ENCODE measurements at regions not wholly inside any gene's neighbourhood (a gene's known extent, or its start where the extent isn't known, plus 50 kb on each side); places are given as distances from the start of the nearest gene placed in this dataset.
"Not testable (repeated sequence)": the region's sequence is repeated elsewhere in the genome, so short reads cannot be mapped to it uniquely, and the experiment has no call there.

DNA sequence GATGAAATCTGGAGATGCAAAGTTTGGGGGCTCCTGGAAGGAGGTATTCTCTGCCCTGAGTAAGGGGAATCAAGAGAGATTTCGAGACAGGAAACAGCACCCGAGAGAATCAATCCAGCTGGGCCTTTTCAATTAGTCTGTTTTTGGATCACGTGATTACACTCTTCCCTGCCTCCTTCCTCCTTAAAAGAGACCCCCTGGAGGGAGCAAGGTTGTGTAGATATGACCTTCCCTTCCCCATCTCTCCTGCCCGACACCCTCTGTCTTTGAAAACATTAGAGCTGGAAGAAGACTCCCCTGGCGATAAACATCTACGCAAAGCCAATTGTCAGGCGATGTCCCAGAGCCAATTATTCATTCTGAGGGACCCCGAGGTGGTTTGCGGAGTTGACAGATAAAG lies 407.9 kb downstream of the MIAT start:
- Histone ChIP-seq H3K36me3 (ENCODE audit: control insufficient read depth in 2 of 2, insufficient read depth in 2 of 2, low read length in 2 of 2) (no peaks in the 10 kb centered on the region), H3K27me3 (ENCODE audit: control insufficient read depth in 1 of 2, insufficient read depth in 2 of 2, low read length in 2 of 2) (peaks cover 0 to 3% of the 10 kb centered on the region in 2 donors), H3K4me1 (ENCODE audit: control insufficient read depth, insufficient read depth, low read length) (no peaks in the 10 kb centered on the region), H3K9me3 (ENCODE audit: control insufficient read depth in 2 of 2, low read length in 2 of 2) (no peaks in the 10 kb centered on the region), H3K27ac (ENCODE audit: low read length) (no peak overlapping the region), H3K9ac (ENCODE audit: low read length in 2 of 2) (no peak overlapping the region), H3K4me3 (ENCODE audit: low read length in 2 of 2) (no peak overlapping the region)

DNA sequence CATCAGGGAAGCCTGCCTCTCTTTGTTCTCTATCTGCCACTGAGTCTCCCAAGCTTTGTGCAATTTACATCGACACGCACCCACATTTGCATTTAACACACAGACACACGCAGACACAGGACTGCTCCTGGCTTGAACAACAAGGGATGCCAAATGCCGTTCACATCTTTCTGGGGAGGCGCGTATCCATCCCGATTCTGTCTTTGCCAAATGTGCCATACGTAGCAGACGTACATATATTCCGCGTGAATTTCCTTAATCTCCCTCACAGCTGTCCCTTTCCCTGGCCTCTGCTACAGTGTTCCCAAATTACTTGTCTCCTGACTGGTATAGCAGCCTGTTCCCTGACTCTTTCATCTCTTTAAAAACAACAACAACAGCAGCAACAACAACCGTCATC lies 409.5 kb downstream of the MIAT start:
- Histone ChIP-seq H3K4me3 (ENCODE audit: low read length in 2 of 2) (no peak overlapping the region), H3K9ac (ENCODE audit: low read length in 2 of 2) (no peak overlapping the region), H3K9me3 (ENCODE audit: control insufficient read depth in 2 of 2, low read length in 2 of 2) (no peaks in the 10 kb centered on the region), H3K36me3 (ENCODE audit: control insufficient read depth in 2 of 2, insufficient read depth in 2 of 2, low read length in 2 of 2) (no peaks in the 10 kb centered on the region), H3K4me1 (ENCODE audit: control insufficient read depth, insufficient read depth, low read length) (no peaks in the 10 kb centered on the region), H3K27me3 (ENCODE audit: control insufficient read depth in 1 of 2, insufficient read depth in 2 of 2, low read length in 2 of 2) (no peaks in the 10 kb centered on the region), H3K27ac (ENCODE audit: low read length) (no peak overlapping the region)

DNA sequence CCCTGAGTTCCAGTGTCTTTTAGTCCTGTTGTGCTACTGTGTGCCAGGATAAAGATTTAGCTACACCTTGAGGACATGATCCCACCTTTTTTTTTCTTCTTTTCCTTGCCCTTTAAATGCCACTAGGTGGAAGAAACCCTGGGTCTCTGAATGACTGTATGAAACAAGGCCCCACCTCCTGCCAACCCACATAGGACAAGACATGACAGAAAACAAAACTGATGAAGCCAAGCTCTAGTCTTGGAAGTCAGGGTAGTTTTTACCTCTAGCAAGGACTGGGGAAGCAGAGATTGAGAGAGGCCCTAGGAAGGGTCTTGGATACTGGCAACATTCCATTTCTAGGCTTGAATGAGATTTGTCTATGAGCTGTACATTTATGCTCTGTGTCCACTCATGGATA lies 410.7 kb downstream of the MIAT start:
- Histone ChIP-seq H3K27me3 (ENCODE audit: control insufficient read depth in 1 of 2, insufficient read depth in 2 of 2, low read length in 2 of 2) (no peaks in the 10 kb centered on the region), H3K36me3 (ENCODE audit: control insufficient read depth in 2 of 2, insufficient read depth in 2 of 2, low read length in 2 of 2) (no peaks in the 10 kb centered on the region), H3K4me1 (ENCODE audit: control insufficient read depth, insufficient read depth, low read length) (no peaks in the 10 kb centered on the region), H3K4me3 (ENCODE audit: low read length in 2 of 2) (no peak overlapping the region), H3K9ac (ENCODE audit: low read length in 2 of 2) (no peak overlapping the region), H3K9me3 (ENCODE audit: control insufficient read depth in 2 of 2, low read length in 2 of 2) (no peaks in the 10 kb centered on the region), H3K27ac (ENCODE audit: low read length) (no peak overlapping the region)

DNA sequence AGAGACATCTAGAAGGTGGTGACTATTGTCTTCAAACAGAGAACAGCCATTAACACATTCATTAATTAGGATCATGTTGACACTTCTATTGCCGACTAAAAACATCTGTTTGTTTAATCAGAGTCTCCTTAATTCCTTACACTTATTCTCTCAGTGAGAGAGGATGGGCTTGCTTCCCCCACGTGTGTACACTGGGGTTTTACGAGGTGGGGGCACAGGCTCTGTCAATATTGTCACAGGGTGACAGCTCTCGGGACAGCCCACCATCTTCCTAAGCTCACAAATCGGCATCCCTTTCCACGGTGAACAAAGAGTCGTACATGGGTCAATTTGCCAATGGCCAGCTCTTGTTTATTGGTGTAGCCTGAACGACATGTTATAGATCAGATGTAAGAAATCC lies 413.2 kb downstream of the MIAT start:
- no peak overlapping the region for H3K4me3 ChIP-seq (ENCODE audit: low read length in 2 of 2)
- no peaks in the 10 kb centered on the region for H3K9me3 ChIP-seq (ENCODE audit: control insufficient read depth in 2 of 2, low read length in 2 of 2)
- no peak overlapping the region for H3K27ac ChIP-seq (ENCODE audit: low read length)
- no peak overlapping the region for H3K9ac ChIP-seq (ENCODE audit: low read length in 2 of 2)
- peaks cover 2% of the 10 kb centered on the region for H3K4me1 ChIP-seq (ENCODE audit: control insufficient read depth, insufficient read depth, low read length)
- H3K36me3 ChIP-seq (ENCODE audit: control insufficient read depth in 2 of 2, insufficient read depth in 2 of 2, low read length in 2 of 2) = no peaks in the 10 kb centered on the region
- no peaks in the 10 kb centered on the region for H3K27me3 ChIP-seq (ENCODE audit: control insufficient read depth in 1 of 2, insufficient read depth in 2 of 2, low read length in 2 of 2)

DNA sequence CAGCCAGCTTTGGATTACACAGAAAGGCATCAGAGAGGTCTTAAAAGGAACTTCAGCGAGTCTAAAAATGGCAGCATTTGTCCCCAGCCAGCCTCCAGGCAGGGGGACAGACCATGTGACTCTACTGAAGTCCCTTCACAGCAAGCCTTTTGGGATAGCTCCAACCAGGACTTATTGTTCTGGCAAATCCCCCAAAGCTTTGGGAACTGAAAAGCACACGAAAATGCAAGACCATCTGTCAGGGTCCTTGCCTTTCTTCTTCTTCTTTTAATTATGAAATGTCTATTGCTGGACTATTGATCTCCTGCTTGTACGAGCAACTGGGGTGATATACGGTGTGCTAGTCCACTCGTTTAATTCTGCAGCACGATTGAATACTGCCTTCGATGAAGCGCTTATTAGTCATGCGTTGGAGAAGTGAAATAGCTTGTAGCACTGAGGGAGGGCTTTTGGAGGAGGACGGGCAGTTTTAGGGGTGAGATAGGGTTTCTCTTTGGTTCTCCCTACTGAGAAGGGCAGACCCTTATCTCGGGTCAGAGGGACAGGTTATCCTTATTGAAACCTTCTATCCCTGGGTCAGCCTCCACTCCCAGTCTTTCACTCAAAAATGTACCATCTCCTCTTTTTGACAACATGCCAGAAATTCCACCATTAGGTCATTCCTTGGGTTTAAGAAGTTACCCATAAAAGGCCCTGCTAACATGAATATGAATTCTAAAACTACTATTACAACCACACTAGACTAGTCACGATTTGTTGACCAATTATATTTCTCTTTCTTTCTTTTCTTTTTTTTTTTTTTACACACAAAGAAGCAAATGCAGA lies 416.4 kb downstream of the MIAT start:
- Histone ChIP-seq H3K9ac (ENCODE audit: low read length in 2 of 2) (no peak overlapping the region), H3K27me3 (ENCODE audit: control insufficient read depth in 1 of 2, insufficient read depth in 2 of 2, low read length in 2 of 2) (no peaks in the 10 kb centered on the region), H3K27ac (ENCODE audit: low read length) (no peak overlapping the region), H3K4me3 (ENCODE audit: low read length in 2 of 2) (no peak overlapping the region), H3K4me1 (ENCODE audit: control insufficient read depth, insufficient read depth, low read length) (peaks cover 2% of the 10 kb centered on the region), H3K36me3 (ENCODE audit: control insufficient read depth in 2 of 2, insufficient read depth in 2 of 2, low read length in 2 of 2) (no peaks in the 10 kb centered on the region), H3K9me3 (ENCODE audit: control insufficient read depth in 2 of 2, low read length in 2 of 2) (no peaks in the 10 kb centered on the region)

DNA sequence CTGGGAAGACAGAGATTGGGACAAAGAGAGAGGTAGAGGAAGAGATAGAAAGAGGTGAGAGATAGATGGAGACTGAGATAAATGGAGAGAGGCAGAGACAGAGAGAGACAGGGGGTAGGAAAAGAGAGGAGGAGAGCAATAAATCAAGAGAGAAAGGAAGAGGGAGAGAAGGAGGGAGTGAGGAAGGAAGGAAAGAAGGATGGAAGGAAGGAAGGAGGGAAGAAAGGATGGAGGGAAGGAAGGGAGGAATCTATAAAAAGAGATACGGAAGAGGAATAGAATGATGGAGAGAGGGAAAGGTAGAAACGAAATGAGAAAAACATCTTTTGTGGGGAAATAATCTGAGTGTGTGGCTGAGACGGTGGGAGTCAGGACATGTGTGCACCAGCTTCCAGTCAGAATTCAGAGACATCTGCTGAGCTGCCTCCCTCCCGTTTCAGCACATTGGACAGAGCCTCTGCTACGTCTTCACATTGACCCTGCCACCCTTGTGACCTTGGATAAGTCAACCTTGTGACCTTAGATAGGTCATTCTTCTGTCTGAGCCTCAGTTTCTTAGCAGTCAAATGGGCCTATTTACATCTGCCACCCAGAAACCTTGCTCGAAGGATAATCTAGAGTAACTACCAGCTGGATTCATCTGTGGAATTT lies 417.8 kb downstream of the MIAT start:
- H3K9ac ChIP-seq (ENCODE audit: low read length in 2 of 2) = no peak overlapping the region
- H3K4me3 ChIP-seq (ENCODE audit: low read length in 2 of 2) = no peak overlapping the region
- no peaks in the 10 kb centered on the region for H3K9me3 ChIP-seq (ENCODE audit: control insufficient read depth in 2 of 2, low read length in 2 of 2)
- no peaks in the 10 kb centered on the region for H3K27me3 ChIP-seq (ENCODE audit: control insufficient read depth in 1 of 2, insufficient read depth in 2 of 2, low read length in 2 of 2)
- H3K27ac ChIP-seq (ENCODE audit: low read length) = no peak overlapping the region
- no peaks in the 10 kb centered on the region for H3K36me3 ChIP-seq (ENCODE audit: control insufficient read depth in 2 of 2, insufficient read depth in 2 of 2, low read length in 2 of 2)
- H3K4me1 ChIP-seq (ENCODE audit: control insufficient read depth, insufficient read depth, low read length) = peaks cover 2% of the 10 kb centered on the region

DNA sequence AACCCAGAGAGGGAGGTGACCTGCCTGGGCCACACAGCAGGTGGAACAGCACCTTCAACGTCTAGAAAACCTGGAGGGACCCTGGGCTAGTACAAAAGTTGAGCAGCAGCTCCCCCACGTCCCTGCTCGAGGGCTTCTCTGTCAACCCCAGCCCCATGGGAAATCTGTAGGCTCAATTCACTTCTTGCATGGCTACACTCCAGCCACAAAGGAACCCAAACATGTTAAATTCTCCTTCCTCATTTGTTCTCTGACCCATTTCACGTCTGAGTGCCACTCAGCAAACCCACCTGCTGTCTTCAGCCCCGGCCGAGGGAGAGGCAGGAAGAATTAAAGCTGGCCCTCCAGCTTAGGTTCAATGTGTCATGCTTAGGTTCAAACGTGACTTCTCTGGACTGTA lies 418.5 kb downstream of the MIAT start:
- Histone ChIP-seq H3K4me1 (ENCODE audit: control insufficient read depth, insufficient read depth, low read length) (peaks cover 2% of the 10 kb centered on the region), H3K27ac (ENCODE audit: low read length) (no peak overlapping the region), H3K4me3 (ENCODE audit: low read length in 2 of 2) (no peak overlapping the region), H3K27me3 (ENCODE audit: control insufficient read depth in 1 of 2, insufficient read depth in 2 of 2, low read length in 2 of 2) (no peaks in the 10 kb centered on the region), H3K9me3 (ENCODE audit: control insufficient read depth in 2 of 2, low read length in 2 of 2) (no peaks in the 10 kb centered on the region), H3K9ac (ENCODE audit: low read length in 2 of 2) (no peak overlapping the region), H3K36me3 (ENCODE audit: control insufficient read depth in 2 of 2, insufficient read depth in 2 of 2, low read length in 2 of 2) (no peaks in the 10 kb centered on the region)

DNA sequence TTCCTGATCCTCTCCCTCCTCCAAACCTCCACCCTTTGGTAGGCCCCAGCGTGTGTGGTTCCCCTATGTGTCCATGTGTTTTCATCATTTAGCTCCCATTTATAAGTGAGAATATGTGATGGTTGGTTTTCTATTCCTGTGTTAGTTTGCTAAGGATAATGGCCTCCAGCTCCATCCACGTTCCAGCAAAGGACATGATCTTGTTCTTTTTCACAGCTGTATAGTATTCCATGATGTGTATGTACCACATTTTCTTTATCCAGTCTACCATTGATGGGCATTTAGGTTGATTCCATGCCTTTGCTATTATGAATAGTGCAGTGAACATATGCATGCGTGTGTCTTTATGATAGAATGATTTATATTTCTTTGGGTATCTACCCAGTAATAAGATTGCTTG lies 420.7 kb downstream of the MIAT start:
- H3K27ac ChIP-seq (ENCODE audit: low read length); H3K9ac ChIP-seq (ENCODE audit: low read length in 2 of 2); H3K9me3 ChIP-seq (ENCODE audit: control insufficient read depth in 2 of 2, low read length in 2 of 2); H3K27me3 ChIP-seq (ENCODE audit: control insufficient read depth in 1 of 2, insufficient read depth in 2 of 2, low read length in 2 of 2); H3K4me1 ChIP-seq (ENCODE audit: control insufficient read depth, insufficient read depth, low read length); H3K4me3 ChIP-seq (ENCODE audit: low read length in 2 of 2); H3K36me3 ChIP-seq (ENCODE audit: control insufficient read depth in 2 of 2, insufficient read depth in 2 of 2, low read length in 2 of 2): not testable (repeated sequence)

DNA sequence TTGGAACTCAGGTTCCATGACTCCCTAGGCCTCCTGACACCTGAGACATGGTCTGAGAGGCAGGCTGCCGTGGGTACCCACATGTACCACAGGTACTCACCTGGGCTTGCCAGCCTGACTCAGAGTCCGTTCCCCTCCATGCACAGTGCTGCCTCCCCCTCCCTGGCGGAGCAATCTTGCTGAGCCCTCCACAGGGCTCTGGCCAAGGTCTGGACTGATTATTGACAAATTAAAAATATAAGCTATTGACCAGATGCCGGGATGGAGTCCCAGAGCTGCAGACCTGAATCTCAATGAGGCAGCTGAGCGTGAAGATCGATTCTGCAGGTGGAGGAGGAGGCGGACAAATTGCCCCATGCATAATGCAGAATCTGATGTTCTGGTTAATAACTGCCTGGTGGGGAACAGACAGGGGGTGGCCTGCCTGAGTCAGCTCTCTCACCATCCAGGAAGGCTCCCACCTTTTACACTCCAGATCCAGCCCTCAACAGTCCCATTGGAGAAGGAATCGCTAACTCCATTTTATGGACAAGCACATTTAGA lies 422.7 kb downstream of the MIAT start:
- Histone ChIP-seq H3K4me1 (ENCODE audit: control insufficient read depth, insufficient read depth, low read length) (no peaks in the 10 kb centered on the region), H3K9me3 (ENCODE audit: control insufficient read depth in 2 of 2, low read length in 2 of 2) (no peaks in the 10 kb centered on the region), H3K9ac (ENCODE audit: low read length in 2 of 2) (no peak overlapping the region), H3K27me3 (ENCODE audit: control insufficient read depth in 1 of 2, insufficient read depth in 2 of 2, low read length in 2 of 2) (no peaks in the 10 kb centered on the region), H3K4me3 (ENCODE audit: low read length in 2 of 2) (no peak overlapping the region), H3K27ac (ENCODE audit: low read length) (no peak overlapping the region), H3K36me3 (ENCODE audit: control insufficient read depth in 2 of 2, insufficient read depth in 2 of 2, low read length in 2 of 2) (no peaks in the 10 kb centered on the region)

DNA sequence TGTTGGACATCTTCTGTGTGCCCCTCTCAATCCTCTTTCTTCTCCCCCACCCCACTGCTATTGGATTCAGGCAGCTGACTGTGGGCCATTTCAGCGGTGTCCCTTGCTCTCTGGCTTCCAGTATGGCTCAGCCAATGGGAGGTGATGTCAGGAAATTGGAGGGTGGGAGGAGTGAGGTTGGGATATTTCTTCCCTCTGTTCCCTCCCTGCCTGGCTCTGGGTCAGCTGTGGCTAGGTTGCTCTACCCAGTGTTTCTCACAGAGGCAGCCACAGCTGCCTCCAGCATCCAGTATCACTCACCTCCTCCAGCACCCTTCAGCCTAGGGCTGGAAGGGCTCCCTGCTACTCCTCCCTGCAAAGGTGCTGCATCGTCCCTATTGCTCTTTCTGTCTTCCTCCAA lies 423.5 kb downstream of the MIAT start:
- H3K27ac ChIP-seq (ENCODE audit: low read length) = no peak overlapping the region
- no peaks in the 10 kb centered on the region for H3K9me3 ChIP-seq (ENCODE audit: control insufficient read depth in 2 of 2, low read length in 2 of 2)
- H3K4me1 ChIP-seq (ENCODE audit: control insufficient read depth, insufficient read depth, low read length) = no peaks in the 10 kb centered on the region
- H3K36me3 ChIP-seq (ENCODE audit: control insufficient read depth in 2 of 2, insufficient read depth in 2 of 2, low read length in 2 of 2) = no peaks in the 10 kb centered on the region
- H3K4me3 ChIP-seq (ENCODE audit: low read length in 2 of 2) = no peak overlapping the region
- H3K27me3 ChIP-seq (ENCODE audit: control insufficient read depth in 1 of 2, insufficient read depth in 2 of 2, low read length in 2 of 2) = no peaks in the 10 kb centered on the region
- no peak overlapping the region for H3K9ac ChIP-seq (ENCODE audit: low read length in 2 of 2)

DNA sequence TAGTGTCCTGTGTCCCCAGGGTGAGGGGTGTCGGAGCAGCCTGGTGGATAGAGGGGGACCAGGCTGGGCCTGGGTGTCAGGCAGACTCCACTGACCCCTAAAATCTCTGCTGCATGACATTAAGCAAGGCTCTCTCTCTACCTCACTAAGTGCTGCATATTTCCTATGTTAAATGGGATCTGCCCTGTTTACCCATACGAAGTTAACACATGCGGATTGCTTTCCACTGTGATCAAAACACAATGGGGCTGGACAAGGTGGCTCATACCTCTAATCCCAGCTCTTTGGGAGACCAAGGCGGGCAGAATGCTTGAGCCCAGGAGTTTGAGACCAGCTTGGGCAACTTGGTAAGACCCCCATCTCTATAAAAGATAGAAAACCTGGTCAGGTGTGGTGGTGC lies 426.2 kb downstream of the MIAT start:
- no peaks in the 10 kb centered on the region for H3K4me1 ChIP-seq (ENCODE audit: control insufficient read depth, insufficient read depth, low read length)
- H3K4me3 ChIP-seq (ENCODE audit: low read length in 2 of 2) = no peak overlapping the region
- H3K27me3 ChIP-seq (ENCODE audit: control insufficient read depth in 1 of 2, insufficient read depth in 2 of 2, low read length in 2 of 2) = peaks cover 0 to 2% of the 10 kb centered on the region in 2 donors

More for the DNA sequence above, 426.2 kb downstream of the MIAT start:
- H3K9ac ChIP-seq (ENCODE audit: low read length in 2 of 2) = no peak overlapping the region
- H3K36me3 ChIP-seq (ENCODE audit: control insufficient read depth in 2 of 2, insufficient read depth in 2 of 2, low read length in 2 of 2) = no peaks in the 10 kb centered on the region
- no peak overlapping the region for H3K27ac ChIP-seq (ENCODE audit: low read length)
- peaks cover 0 to 6% of the 10 kb centered on the region in 2 donors for H3K9me3 ChIP-seq (ENCODE audit: control insufficient read depth in 2 of 2, low read length in 2 of 2)

Data from stomach smooth muscle (tissue), 2 donors.